A673 (cell line): ENCODE measurements at regions not wholly inside any gene's neighbourhood (a gene's known extent, or its start where the extent isn't known, plus 50 kb on each side); places are given as distances from the start of the nearest gene placed in this dataset.

Source experiments
- BruUV-seq: library from RNA; stranded (reverse); fragments of 400-500 nt; replicated peaks from 2 replicates; lab custom pipeline; 2021; lab: Mats Ljungman, UMichigan
- CTCF ChIA-PET: fragments of 300-600 bp; sonication (Branson Sonifier 250); formaldehyde crosslinking; loops from one replicate; lab custom pipeline; 2022; ENCODE audit warnings: antibody characterized with exemption; lab: Charles Lee
- POLR2A ChIA-PET: fragments of 300-600 bp; sonication (Branson Sonifier 250); formaldehyde crosslinking; loops from one replicate; lab custom pipeline; 2022; ENCODE audit warnings: antibody characterized with exemption; ENCODE audit not compliant: low non-redundant PET; lab: Charles Lee
- DNase-seq: peaks from one replicate; pipeline ENCODE4 v3.0.0-alpha.2; 2015; ENCODE audit warnings: low spot score
- H3K27ac ChIP-seq: fragments of 200-600 bp; sonication (generic); 2 replicates; pipeline ENCODE4 v1.5.1; 2016; ENCODE audit warnings: mixed run types, low read depth, mild to moderate bottlenecking, mixed read lengths, antibody characterized with exemption, low read length; ENCODE audit not compliant: poor library complexity, severe bottlenecking
- H3K27me3 ChIP-seq: fragments of 200-600 bp; sonication (generic); replicated peaks from 2 replicates; pipeline ENCODE4 v1.6.1; 2017; ENCODE audit warnings: mixed run types, low read depth, mild to moderate bottlenecking, mixed read lengths, antibody characterized with exemption, low read length; ENCODE audit not compliant: insufficient read depth, poor library complexity
- H3K36me3 ChIP-seq: fragments of 200-600 bp; sonication (generic); 2 replicates; pipeline ENCODE4 v1.6.1; 2016; ENCODE audit warnings: mixed run types, mild to moderate bottlenecking, mixed read lengths, antibody characterized with exemption, low read length; ENCODE audit not compliant: insufficient read depth, poor library complexity, severe bottlenecking
- H3K4me1 ChIP-seq: fragments of 200-600 bp; sonication (generic); 2 replicates; pipeline ENCODE4 v1.6.1; 2017; ENCODE audit warnings: mixed run types, mild to moderate bottlenecking, mixed read lengths, antibody characterized with exemption, low read length; ENCODE audit not compliant: insufficient read depth, poor library complexity, severe bottlenecking
- H3K4me3 ChIP-seq: fragments of 200-600 bp; sonication (generic); 2 replicates; pipeline ENCODE4 v1.5.1; 2016; ENCODE audit warnings: low read depth, mixed run types, mild to moderate bottlenecking, mixed read lengths, low read length; ENCODE audit not compliant: poor library complexity, severe bottlenecking
- H3K9me3 ChIP-seq: fragments of 200-600 bp; sonication (generic); 2 replicates; pipeline ENCODE4 v1.6.1; 2016; ENCODE audit warnings: mixed run types, low read depth, mild to moderate bottlenecking, mixed read lengths, antibody characterized with exemption, low read length; ENCODE audit not compliant: poor library complexity, severe bottlenecking
- CTCF ChIP-seq: fragments of 300-800, 200-600 bp; sonication (generic); conservative IDR thresholded peaks from 2 replicates; pipeline ENCODE4 v1.5.1; 2017; ENCODE audit warnings: low read depth, mild to moderate bottlenecking, antibody characterized with exemption, low read length, moderate library complexity, mixed read lengths
- EZH2 ChIP-seq: fragments of 200-600 bp; sonication (generic); IDR thresholded peaks from 2 replicates; pipeline ENCODE4 v1.6.1; 2017; ENCODE audit warnings: borderline replicate concordance, low read depth, mild to moderate bottlenecking, mixed read lengths, antibody characterized with exemption, low read length; ENCODE audit not compliant: poor library complexity, severe bottlenecking
- intact Hi-C: fragments of 100-400 bp; cut with micrococcal nuclease; formaldehyde crosslinking; loops from one replicate; pipeline ENCODE4 v1.10.0; 2022; ENCODE audit not compliant: unreplicated experiment

GRCh38 chr14:62443796-62444195 is 601.5 kb downstream of the KCNH5 start:
- POLR2A ChIA-PET: no interaction called here
- peak; percentile 40 for DNase-seq

GRCh38 chr14:62445570-62445969 is 599.7 kb downstream of the KCNH5 start:
- ChIA-PET POLR2A (no interaction called here), CTCF (no interaction called here)
- no peaks in the 10 kb centered on the region for H3K36me3 ChIP-seq

More at GRCh38 chr14:62443796-62444195, 601.5 kb downstream of the KCNH5 start:
- CTCF ChIA-PET: no interaction called here
- Histone ChIP-seq H3K27ac (no peak overlapping the region), H3K36me3 (no peaks in the 10 kb centered on the region), H3K4me1 (peaks cover 5% of the 10 kb centered on the region), H3K27me3 (no peaks in the 10 kb centered on the region), H3K4me3 (no peak overlapping the region), H3K9me3 (peaks cover 16% of the 10 kb centered on the region)
- intact Hi-C loops: no loop called here
- BruUV-seq: no TSS peak
- TF ChIP-seq EZH2: no peak
- no peak for TF ChIP-seq CTCF

GRCh38 chr14:62451221-62451620 is 594.0 kb downstream of the KCNH5 start:
- no peak overlapping the region for H3K27ac ChIP-seq
- intact Hi-C loops: no loop called here
- no peak for TF ChIP-seq CTCF
- TF ChIP-seq EZH2: no peak
- no peaks in the 10 kb centered on the region for H3K36me3 ChIP-seq
- H3K4me1 ChIP-seq: no peaks in the 10 kb centered on the region
- no TSS peak for BruUV-seq
- ChIA-PET CTCF (no interaction called here), POLR2A (interaction anchor here (0.7 kb wide), 1 partner anchor 104 kb away, joined by 6 read pairs; no protein-coding TSS in a partner anchor)
- H3K27me3 ChIP-seq: no peaks in the 10 kb centered on the region
- H3K9me3 ChIP-seq: no peaks in the 10 kb centered on the region
- H3K4me3 ChIP-seq: no peak overlapping the region
- DNase-seq: no peak

More at GRCh38 chr14:62445570-62445969, 599.7 kb downstream of the KCNH5 start:
- Histone ChIP-seq H3K27ac (no peak overlapping the region), H3K4me1 (peaks cover 5% of the 10 kb centered on the region), H3K9me3 (no peaks in the 10 kb centered on the region), H3K27me3 (no peaks in the 10 kb centered on the region), H3K4me3 (no peak overlapping the region)
- TF ChIP-seq CTCF (no peak), EZH2 (no peak)
- intact Hi-C loops: no loop called here
- DNase-seq: peak; percentile 61
- no TSS peak for BruUV-seq
